Esophagus squamous epithelium (tissue), 4 donors: ENCODE measurements at regions not wholly inside any gene's neighbourhood (a gene's known extent, or its start where the extent isn't known, plus 50 kb on each side); places are given as distances from the start of the nearest gene placed in this dataset.

Source experiments
- POLR2A ChIP-seq, 4 donors: fragments of 450-650 bp; IDR thresholded peaks; one replicate each; pipeline ENCODE4 v1.6.1; 2017; ENCODE audit warnings: antibody characterized with exemption in 4 of 4, mild to moderate bottlenecking in 4 of 4, moderate library complexity in 3 of 4
- TF ChIP-seq, protein P1 (sequence below), 6 experiments: fragments of 450-650 bp in 4 of 6; fragments of 200-600 bp in 2 of 6; sonication (generic) in 2 of 6; IDR thresholded peaks; one replicate each; pipeline ENCODE4 v1.5.1; 2016 to 2019; ENCODE audit warnings: antibody characterized with exemption in 6 of 6, mild to moderate bottlenecking in 4 of 6, moderate library complexity in 4 of 6

DNA sequence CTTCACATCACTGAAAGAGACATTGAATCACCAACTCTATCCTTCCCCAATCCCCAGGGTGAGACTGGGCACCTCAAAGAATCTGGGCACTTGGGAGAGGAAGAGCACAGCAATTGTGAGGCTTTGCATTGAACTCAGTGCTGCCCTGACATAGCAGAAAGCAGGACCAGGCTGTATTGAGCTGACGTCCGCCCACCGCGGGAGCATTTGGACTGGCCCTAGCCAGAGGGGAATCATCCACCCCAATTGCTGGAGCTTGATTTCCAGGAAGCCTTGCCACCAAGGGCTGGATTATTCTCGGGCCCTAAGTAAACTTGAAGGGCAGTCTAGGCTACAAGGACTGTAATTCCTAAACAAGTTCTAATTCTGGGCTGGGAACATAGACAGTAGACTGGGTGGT, 416.3 kb upstream of the PHF14 start:
- TF ChIP-seq, protein P1, sequence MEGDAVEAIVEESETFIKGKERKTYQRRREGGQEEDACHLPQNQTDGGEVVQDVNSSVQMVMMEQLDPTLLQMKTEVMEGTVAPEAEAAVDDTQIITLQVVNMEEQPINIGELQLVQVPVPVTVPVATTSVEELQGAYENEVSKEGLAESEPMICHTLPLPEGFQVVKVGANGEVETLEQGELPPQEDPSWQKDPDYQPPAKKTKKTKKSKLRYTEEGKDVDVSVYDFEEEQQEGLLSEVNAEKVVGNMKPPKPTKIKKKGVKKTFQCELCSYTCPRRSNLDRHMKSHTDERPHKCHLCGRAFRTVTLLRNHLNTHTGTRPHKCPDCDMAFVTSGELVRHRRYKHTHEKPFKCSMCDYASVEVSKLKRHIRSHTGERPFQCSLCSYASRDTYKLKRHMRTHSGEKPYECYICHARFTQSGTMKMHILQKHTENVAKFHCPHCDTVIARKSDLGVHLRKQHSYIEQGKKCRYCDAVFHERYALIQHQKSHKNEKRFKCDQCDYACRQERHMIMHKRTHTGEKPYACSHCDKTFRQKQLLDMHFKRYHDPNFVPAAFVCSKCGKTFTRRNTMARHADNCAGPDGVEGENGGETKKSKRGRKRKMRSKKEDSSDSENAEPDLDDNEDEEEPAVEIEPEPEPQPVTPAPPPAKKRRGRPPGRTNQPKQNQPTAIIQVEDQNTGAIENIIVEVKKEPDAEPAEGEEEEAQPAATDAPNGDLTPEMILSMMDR (IDR thresholded peaks at IDR 0.05), result no peak
- TF ChIP-seq POLR2A (IDR thresholded peaks at IDR 0.05), result no peak
